T-helper 2 cell treated with Interferon-gamma antibody and Interleukin-4, amounts not matched to agents 5 μg/mL and 100 μg/mL, for 36 hours (primary cell): ENCODE measurements at regions not wholly inside any gene's neighbourhood (a gene's known extent, or its start where the extent isn't known, plus 50 kb on each side); places are given as distances from the start of the nearest gene placed in this dataset.

ENCODE experiments used
- DNase-seq: peaks from one replicate; pipeline ENCODE4 v3.0.0; 2021; ENCODE audit warnings: low spot score
- H3K27ac Mint-ChIP-seq: one replicate; pipeline ENCODE4 v1.8.0; 2021; ENCODE audit warnings: mild to moderate bottlenecking, mixed read lengths
- H3K27me3 Mint-ChIP-seq: one replicate; pipeline ENCODE4 v1.8.0; 2021; ENCODE audit warnings: low read depth, mixed read lengths
- H3K36me3 Mint-ChIP-seq: one replicate; pipeline ENCODE4 v1.8.0; 2021; ENCODE audit warnings: low read depth, mixed read lengths
- H3K4me1 Mint-ChIP-seq: one replicate; pipeline ENCODE4 v1.8.0; 2021; ENCODE audit warnings: low read depth, mixed read lengths
- H3K4me3 Mint-ChIP-seq: one replicate; pipeline ENCODE4 v1.8.0; 2022; ENCODE audit warnings: mild to moderate bottlenecking, moderate library complexity, mixed read lengths
- H3K9me3 Mint-ChIP-seq: one replicate; pipeline ENCODE4 v1.8.0; 2021; ENCODE audit warnings: mixed read lengths

- Mint-ChIP-seq H3K36me3 (no peaks in the 10 kb centered on the region), H3K9me3 (peaks cover 5% of the 10 kb centered on the region)
Measured at GRCh38 chr14:87343652-87344051, 649.3 kb downstream of the GALC start.

DNA sequence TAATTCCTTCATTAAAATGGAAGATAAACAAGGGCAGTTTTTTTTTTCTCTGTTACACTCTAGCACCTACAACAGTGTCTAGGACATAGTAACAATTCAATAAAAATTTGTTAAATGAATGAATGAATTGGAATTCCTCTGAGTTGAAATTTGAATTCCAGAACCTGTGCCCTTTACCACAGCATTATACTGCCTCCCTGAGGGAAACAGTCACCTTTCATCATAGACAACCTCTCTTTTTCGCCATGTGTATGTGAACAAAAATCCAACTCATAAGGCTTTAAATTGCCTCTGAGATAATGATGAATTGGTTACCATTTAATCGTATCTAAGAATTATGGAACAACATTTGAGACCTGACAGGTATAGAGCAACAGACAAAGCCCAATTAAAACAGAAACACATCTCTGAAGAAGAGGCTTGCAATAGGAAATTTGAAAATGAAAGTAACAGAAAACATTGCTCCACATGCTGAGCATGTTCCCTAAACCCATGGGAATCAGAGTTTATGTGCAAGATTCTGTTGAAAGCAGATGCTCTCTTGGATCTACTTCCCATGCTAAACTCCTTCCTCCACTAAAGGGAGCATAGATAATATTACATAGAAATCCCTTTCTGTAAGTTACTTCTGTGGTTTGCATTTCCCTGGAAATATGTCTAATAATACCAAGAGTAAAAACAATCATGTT lies 657.8 kb downstream of the GALC start:
- no peaks in the 10 kb centered on the region for H3K36me3 Mint-ChIP-seq
- no peak overlapping the region for H3K4me3 Mint-ChIP-seq
- no peaks in the 10 kb centered on the region for H3K27me3 Mint-ChIP-seq

More at GRCh38 chr14:87343652-87344051, 649.3 kb downstream of the GALC start:
- Mint-ChIP-seq H3K27me3 (no peaks in the 10 kb centered on the region), H3K27ac (no peak overlapping the region), H3K4me1 (no peaks in the 10 kb centered on the region), H3K4me3 (no peak overlapping the region)
- no peak for DNase-seq

GRCh38 chr14:87331991-87332390 lies 661.0 kb downstream of the GALC start:
- Mint-ChIP-seq H3K27ac (no peak overlapping the region), H3K4me3 (no peak overlapping the region), H3K4me1 (no peaks in the 10 kb centered on the region), H3K27me3 (no peaks in the 10 kb centered on the region), H3K9me3 (peaks cover 20% of the 10 kb centered on the region), H3K36me3 (no peaks in the 10 kb centered on the region)
- DNase-seq: no peak

More for the DNA sequence above, 657.8 kb downstream of the GALC start:
- DNase-seq: no peak
- Mint-ChIP-seq H3K9me3 (peaks cover 18% of the 10 kb centered on the region), H3K27ac (no peak overlapping the region), H3K4me1 (no peaks in the 10 kb centered on the region)

DNA sequence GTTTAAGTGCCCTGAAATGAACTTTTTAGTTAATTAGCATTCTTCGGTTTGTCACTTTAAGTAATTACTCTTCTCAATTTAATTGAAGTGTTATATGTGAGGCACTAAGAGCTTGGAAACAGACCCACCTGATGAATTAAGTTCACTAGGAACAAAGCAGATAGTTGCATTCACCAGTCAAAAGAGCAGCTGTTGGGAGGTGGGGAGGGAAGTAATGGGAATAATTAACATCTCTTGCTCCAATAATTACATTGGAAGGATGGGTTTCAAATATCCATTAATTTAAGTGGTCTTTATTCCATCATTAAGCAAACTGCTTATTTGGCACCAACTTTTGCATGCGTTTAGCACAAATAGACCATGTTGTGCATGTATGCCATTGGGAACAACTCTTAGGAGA lies 667.2 kb downstream of the GALC start:
- Mint-ChIP-seq H3K27me3 (no peaks in the 10 kb centered on the region), H3K4me3 (no peak overlapping the region), H3K36me3 (no peaks in the 10 kb centered on the region), H3K4me1 (no peaks in the 10 kb centered on the region), H3K27ac (no peak overlapping the region), H3K9me3 (peaks cover 24% of the 10 kb centered on the region)
- DNase-seq: no peak

DNA sequence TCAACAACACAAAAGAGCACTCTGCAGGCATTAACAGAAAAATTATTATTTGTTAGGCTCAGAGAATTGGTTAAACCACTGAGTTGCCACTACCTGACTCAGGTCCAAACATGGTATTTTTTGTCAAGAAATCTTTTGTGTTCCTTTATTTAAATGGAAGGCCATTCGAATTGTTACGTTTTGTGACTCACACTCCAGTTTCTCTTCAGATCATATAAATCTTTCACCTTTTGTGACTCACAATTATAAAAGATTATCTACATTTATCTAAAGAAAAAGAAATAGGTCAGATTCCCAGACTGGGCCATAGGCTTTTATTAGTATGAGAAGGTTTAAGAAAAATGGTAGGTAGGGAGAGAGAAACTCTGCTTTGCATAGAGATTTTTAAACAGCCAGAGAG lies 669.8 kb downstream of the GALC start:
- H3K4me1 Mint-ChIP-seq: no peaks in the 10 kb centered on the region
- no peaks in the 10 kb centered on the region for H3K27me3 Mint-ChIP-seq
- peaks cover 24% of the 10 kb centered on the region for H3K9me3 Mint-ChIP-seq
- H3K4me3 Mint-ChIP-seq: no peak overlapping the region
- DNase-seq: no peak
- no peaks in the 10 kb centered on the region for H3K36me3 Mint-ChIP-seq
- H3K27ac Mint-ChIP-seq: no peak overlapping the region

- no peak for DNase-seq
- no peaks in the 10 kb centered on the region for H3K36me3 Mint-ChIP-seq
- no peaks in the 10 kb centered on the region for H3K4me1 Mint-ChIP-seq
- no peak overlapping the region for H3K4me3 Mint-ChIP-seq
- no peaks in the 10 kb centered on the region for H3K27me3 Mint-ChIP-seq
- peaks cover 34% of the 10 kb centered on the region for H3K9me3 Mint-ChIP-seq
- no peak overlapping the region for H3K27ac Mint-ChIP-seq
Measured at GRCh38 chr14:87321548-87321947, 671.4 kb downstream of the GALC start.

GRCh38 chr14:87312894-87313205 lies 680.1 kb downstream of the GALC start:
- no peak for DNase-seq

DNA sequence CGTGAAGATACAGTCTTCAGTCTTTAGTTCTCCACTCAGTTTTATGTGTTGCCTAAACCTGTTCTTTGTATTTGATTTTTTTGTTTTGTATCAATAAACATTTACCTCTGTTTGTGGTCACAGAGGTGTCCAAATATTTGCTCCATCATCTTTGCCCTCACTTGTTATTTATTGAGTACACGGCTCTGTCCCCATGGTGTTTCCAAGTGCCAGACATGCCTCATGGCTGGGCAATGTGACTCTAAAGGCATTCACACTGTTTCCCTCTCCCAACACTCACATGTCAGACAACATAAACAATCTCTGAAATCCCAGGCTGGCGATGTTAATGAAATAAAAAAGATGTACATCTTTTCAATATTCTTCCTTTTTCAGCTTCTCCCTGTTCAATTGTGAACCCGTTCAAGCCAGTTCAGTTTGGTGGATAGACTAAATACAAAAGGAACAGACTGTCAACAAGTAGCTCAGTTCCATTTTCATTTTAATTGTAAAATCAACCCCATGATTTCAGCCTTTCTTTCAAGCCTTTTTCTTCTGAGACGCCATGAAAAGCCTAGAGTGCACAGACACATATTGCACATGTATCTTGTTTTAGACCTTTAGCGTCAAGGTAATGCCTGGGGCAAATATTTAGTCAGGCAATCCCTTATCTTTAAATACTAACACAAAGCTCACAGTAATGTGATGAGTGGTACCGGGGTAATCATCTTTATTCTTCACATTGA lies 680.7 kb downstream of the GALC start:
- H3K4me3 Mint-ChIP-seq: no peak overlapping the region
- no peaks in the 10 kb centered on the region for H3K36me3 Mint-ChIP-seq
- no peak for DNase-seq
- H3K9me3 Mint-ChIP-seq: peaks cover 31% of the 10 kb centered on the region
- no peaks in the 10 kb centered on the region for H3K27me3 Mint-ChIP-seq
- no peaks in the 10 kb centered on the region for H3K4me1 Mint-ChIP-seq
- no peak overlapping the region for H3K27ac Mint-ChIP-seq

More at GRCh38 chr14:87312894-87313205, 680.1 kb downstream of the GALC start:
- Mint-ChIP-seq H3K27me3 (no peaks in the 10 kb centered on the region), H3K36me3 (no peaks in the 10 kb centered on the region), H3K27ac (no peak overlapping the region), H3K4me3 (no peak overlapping the region), H3K4me1 (no peaks in the 10 kb centered on the region), H3K9me3 (peaks cover 34% of the 10 kb centered on the region)

- Mint-ChIP-seq H3K4me1 (no peaks in the 10 kb centered on the region), H3K36me3 (no peaks in the 10 kb centered on the region), H3K4me3 (no peak overlapping the region), H3K27ac (no peak overlapping the region), H3K9me3 (peaks cover 22% of the 10 kb centered on the region), H3K27me3 (no peaks in the 10 kb centered on the region)
- no peak for DNase-seq
Measured at GRCh38 chr14:87309557-87309956, 683.4 kb downstream of the GALC start.

- Mint-ChIP-seq H3K36me3 (no peaks in the 10 kb centered on the region), H3K27me3 (no peaks in the 10 kb centered on the region), H3K27ac (no peak overlapping the region), H3K4me3 (no peak overlapping the region), H3K4me1 (no peaks in the 10 kb centered on the region), H3K9me3 (peaks cover 15% of the 10 kb centered on the region)
- no peak for DNase-seq
Measured at GRCh38 chr14:87306409-87307168, 686.4 kb downstream of the GALC start.

GRCh38 chr14:87305345-87305744 lies 687.6 kb downstream of the GALC start:
- Mint-ChIP-seq H3K9me3 (peaks cover 18% of the 10 kb centered on the region), H3K27me3 (no peaks in the 10 kb centered on the region), H3K36me3 (no peaks in the 10 kb centered on the region), H3K4me3 (no peak overlapping the region), H3K27ac (no peak overlapping the region), H3K4me1 (no peaks in the 10 kb centered on the region)
- DNase-seq: no peak

DNA sequence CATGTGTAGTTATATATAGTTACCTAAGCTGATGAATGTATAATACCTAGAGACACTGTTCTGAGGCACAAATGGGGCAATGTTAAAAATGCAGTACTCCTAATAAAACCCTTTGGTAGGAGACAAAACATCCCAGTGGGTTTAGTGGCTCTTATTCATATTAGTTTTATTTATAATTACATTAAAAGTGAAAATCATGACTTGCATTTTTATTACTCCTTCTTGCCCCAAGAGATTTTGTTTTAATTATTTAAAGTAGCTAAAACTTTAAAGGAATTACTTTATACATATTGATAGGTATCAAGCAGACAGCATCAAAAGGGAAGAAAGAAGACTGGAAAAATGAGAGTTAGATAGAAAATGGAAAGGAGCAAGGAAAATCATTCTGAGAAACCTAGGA lies 688.6 kb downstream of the GALC start:
- Mint-ChIP-seq H3K9me3 (peaks cover 20% of the 10 kb centered on the region), H3K36me3 (no peaks in the 10 kb centered on the region), H3K27me3 (no peaks in the 10 kb centered on the region), H3K4me3 (no peak overlapping the region), H3K27ac (no peak overlapping the region), H3K4me1 (no peaks in the 10 kb centered on the region)
- no peak for DNase-seq

- DNase-seq: no peak
- no peak overlapping the region for H3K27ac Mint-ChIP-seq
- no peaks in the 10 kb centered on the region for H3K27me3 Mint-ChIP-seq
- no peaks in the 10 kb centered on the region for H3K36me3 Mint-ChIP-seq
- H3K9me3 Mint-ChIP-seq: peaks cover 38% of the 10 kb centered on the region
- no peak overlapping the region for H3K4me3 Mint-ChIP-seq
- no peaks in the 10 kb centered on the region for H3K4me1 Mint-ChIP-seq
Measured at GRCh38 chr14:87286826-87287225, 706.2 kb downstream of the GALC start.

GRCh38 chr14:87286191-87286590 lies 706.8 kb downstream of the GALC start:
- no peak overlapping the region for H3K4me3 Mint-ChIP-seq
- H3K36me3 Mint-ChIP-seq: no peaks in the 10 kb centered on the region
- no peaks in the 10 kb centered on the region for H3K4me1 Mint-ChIP-seq
- peaks cover 43% of the 10 kb centered on the region for H3K9me3 Mint-ChIP-seq
- no peaks in the 10 kb centered on the region for H3K27me3 Mint-ChIP-seq
- H3K27ac Mint-ChIP-seq: no peak overlapping the region
- no peak for DNase-seq
